NOMO-1 (cell line): ENCODE measurements at regions not wholly inside any gene's neighbourhood (a gene's known extent, or its start where the extent isn't known, plus 50 kb on each side); places are given as distances from the start of the nearest gene placed in this dataset.

Experiments used
- DNase-seq, 2 experiments: peaks; one replicate each; lab custom pipeline; 2025; ENCODE audit not compliant: unreplicated experiment in 2 of 2; lab: John Stamatoyannopoulos, UW

DNA sequence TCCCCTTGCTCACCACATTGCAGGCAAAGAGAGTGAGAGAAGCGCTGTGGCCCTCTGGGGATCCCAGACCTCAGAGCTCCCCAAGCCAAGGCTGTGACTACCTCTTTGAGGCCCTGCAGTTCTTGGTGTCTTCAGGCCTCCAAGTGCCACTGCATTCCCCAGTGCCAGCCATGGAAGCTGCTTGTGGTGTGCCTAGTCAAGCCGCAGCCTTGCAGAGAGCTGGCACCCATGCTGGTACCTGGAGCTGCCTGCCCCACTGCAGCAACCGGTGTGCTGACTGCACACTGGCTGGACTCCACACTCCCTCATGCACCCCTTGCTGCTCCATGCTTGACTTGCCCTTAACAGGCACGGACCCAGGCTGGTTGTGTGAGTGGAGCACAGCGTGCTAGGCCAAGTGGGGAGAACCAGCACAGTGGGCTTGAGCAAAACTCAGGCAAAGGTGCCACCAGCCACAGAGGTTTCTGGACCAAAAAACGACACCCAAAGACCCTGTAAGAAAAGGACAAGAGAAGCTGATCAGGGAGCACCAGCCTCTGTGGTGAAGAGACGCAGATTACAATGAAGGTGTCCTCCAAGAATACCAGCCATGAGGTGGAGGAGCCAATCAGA lies 113.5 kb upstream of the TMEM18 start:
- DNase-seq: no peak

GRCh38 chr2:790081-790480 lies 112.9 kb upstream of the TMEM18 start:
- DNase-seq: no peak

GRCh38 chr2:789529-789928 lies 112.3 kb upstream of the TMEM18 start:
- DNase-seq: no peak

DNA sequence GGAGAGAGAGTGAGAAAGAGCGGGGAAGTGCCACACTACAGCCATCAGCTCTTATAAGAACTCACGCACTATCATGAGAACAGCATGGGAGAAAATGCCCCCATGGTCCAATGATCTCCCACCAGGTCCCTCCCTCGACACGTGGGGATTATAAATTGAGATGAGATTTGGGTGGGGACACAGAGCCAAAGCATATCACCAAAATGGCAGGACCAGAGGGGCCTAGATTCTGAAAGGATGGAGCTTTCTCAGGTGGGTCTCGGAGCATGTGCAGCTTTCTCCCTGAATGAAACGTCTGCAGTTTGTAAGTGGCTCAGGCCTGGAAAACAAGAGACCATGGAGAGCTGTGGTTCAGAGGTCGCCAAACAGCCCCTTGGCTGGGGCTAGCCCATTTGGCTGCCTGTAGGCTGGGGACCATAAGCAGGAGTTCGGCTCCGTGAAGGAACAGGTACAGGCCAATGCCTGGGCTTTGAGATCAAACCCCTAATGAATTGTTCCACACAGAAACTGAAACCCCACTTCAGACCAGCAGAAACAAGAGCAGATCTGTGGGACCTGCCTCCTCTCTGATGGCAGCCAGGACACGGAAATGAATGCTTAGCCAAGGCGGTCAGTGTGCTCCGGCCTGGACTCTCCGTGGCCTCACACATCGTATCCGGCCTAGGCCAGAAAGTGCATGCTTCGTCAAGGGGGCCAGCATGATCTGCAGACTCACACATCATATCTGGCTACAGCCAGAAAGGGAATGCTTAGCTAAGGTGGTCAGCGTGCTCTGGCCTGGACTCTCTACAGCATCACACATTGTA lies 111.2 kb upstream of the TMEM18 start:
- no peak for DNase-seq

DNA sequence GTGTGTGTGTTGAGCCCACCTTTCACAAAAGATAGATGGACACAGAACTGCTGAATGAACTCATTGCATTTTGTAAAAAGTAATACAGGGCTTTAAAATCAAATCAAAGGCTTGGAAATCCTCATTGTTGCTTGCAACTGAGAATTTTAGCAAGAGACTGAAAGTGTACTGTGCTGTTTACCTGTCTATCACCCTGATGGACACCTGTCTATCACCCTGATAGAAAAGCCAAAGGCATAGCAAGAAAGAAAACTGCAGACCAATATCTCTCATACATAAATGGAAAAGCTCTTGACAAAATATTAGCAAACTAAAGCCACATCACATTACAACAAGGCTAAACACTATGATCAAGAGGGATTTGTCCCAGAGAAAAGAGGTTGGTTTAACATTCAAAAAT lies 107.5 kb upstream of the TMEM18 start:
- no peak for DNase-seq

- no peak for DNase-seq
These were observed 103.4 kb upstream of the TMEM18 start for GRCh38 chr2:780581-780980.

- no peak for DNase-seq
These were observed 102.8 kb upstream of the TMEM18 start for GRCh38 chr2:780002-780401.

GRCh38 chr2:778731-779350 lies 101.6 kb upstream of the TMEM18 start:
- no peak for DNase-seq

GRCh38 chr2:777546-777945 lies 100.3 kb upstream of the TMEM18 start:
- no peak for DNase-seq

DNA sequence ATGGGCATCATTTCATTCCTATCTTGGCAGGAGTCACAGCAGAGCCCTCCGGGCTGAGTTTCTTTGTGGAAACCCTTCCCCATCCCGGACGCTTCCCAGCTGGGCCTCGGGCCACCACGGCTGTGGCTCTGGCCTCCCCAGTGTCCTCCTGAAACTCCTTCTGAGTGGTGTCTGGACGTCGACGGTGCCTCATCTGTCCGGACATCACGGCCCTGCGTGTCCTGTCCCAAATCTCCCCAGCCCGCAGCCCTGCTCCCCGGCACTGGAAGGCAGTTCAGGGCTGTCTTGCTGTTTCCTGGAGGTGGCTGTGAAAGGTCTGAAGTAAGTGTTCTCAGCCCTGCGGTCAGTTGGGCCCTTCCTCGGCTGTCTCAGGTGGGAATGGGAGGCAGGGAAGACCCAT lies 99.8 kb upstream of the TMEM18 start:
- DNase-seq: no peak

DNA sequence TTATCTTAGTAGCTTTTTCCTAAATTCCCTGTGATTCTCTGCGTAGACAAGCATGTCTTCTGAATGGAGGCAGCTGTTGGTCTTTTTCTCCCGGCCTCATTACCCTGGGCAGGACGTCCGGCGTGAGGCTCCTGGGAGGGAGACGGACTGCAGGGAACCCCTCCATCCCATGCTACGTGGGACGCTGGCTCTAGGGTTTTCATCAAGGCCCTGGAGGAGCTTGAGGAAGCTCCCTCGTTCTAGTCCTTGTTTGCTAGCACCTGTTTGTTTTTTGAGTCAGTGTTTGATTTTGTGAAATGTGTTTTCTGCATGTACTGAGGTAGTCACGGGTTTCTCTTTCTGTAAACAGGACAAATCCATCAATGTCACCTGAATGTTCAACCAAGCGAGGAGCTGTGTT lies 99.3 kb upstream of the TMEM18 start:
- DNase-seq: no peak

- no peak for DNase-seq
These were observed 98.8 kb upstream of the TMEM18 start for GRCh38 chr2:776038-776437.

GRCh38 chr2:774436-774835 lies 97.2 kb upstream of the TMEM18 start:
- no peak for DNase-seq

DNA sequence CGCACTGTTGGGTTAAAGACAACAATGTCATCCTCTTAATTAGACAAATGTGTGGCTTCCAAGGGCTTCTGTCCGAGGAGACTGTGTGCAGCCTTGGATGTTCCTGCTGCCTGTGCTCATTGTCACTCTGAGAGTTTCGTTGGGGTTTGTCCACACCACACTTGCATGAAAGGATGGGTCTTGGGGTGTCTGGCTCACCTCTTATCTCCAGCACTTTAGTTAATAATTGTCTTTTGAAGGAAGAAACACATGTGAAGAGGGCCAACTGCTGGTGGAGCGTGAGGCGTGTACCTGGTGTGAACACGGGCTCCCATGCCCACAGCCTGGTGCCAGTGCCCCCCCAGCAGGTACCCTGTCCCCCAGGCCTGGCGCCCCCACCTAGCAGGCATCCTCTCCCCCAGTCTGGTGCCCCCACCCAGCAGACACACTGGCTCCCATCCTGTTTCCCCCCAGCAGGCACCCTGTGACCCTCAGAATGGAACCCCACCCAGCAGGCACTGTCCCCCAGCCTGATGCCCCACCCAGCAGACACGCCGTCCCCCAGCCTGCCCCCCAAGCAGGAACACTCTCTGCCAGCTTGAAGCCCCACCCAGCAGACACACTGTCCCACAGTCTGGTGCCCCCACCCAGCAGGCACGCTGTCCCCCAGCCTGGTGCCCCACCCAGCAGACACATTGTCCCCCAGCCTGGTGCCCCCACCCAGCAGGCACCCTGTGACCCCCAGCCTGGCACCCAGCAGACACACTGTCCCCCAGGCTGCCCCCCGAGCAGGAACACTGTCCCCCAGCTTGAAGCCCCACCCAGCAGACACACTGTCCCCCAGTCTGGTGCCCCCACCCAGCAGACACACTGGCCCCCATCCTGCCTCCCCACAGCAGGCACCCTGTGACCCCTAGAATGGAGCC lies 96.3 kb upstream of the TMEM18 start:
- DNase-seq: no peak

DNA sequence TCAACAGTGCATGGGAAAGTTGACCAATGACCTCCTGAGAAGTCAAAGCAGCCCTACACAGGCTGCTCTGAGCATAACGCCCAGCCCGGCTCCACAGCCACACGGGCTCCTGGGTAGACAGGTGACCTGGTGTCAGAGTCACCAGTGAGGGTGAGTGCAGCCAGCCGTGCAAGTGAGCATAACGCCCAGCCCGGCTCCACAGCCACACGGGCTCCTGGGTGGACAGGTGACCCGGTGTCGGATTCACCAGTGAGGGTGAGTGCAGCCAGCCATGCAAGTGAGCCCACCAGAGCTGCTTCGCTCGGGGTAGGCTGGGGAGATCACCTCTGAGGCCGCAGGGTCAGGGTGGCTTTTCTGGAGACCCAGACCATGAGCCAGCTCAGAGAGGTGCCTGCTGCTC lies 94.3 kb upstream of the TMEM18 start:
- no peak for DNase-seq

- DNase-seq: no peak
These were observed 93.6 kb upstream of the TMEM18 start for GRCh38 chr2:770776-771175.

- DNase-seq: no peak
These were observed 92.6 kb upstream of the TMEM18 start for GRCh38 chr2:769771-770170.

DNA sequence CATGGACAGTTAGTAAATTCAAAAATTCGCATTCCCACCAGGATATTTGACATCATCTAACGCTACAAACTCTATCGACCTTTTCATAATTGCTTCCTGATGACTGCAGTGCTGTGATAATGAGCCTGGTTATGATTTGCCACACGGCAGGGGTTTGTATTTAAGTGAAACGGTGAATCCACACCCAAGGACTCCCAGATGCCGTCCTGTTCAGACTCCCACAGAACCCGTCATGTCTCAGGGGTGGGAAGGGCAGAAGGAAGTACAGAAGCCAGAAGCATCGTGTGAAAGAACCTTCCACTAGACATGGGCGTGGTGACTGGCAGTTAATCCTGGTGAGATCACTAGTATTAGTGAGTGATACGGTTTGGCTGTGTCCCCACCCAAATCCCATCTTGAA lies 91.2 kb upstream of the TMEM18 start:
- no peak for DNase-seq

DNA sequence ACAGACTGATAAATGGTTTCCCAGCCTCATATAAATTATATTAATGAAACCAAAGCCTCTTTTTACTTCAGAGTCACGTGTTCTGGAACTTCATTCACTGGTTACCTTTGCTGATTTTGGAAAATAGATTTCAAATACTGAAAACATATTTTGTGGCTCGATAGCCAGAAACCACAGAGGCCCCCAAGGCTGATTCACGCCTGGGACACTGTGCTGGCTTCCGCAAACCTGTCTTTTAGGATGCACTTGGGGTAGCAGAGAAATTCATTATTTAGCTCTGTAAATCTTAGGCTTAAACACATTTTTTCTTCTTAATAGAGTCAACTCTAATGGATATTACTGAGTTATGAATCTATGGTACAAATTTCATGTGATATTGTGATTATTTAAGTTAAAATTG lies 90.7 kb upstream of the TMEM18 start:
- DNase-seq: no peak

GRCh38 chr2:767440-767839 lies 90.2 kb upstream of the TMEM18 start:
- DNase-seq: no peak

DNA sequence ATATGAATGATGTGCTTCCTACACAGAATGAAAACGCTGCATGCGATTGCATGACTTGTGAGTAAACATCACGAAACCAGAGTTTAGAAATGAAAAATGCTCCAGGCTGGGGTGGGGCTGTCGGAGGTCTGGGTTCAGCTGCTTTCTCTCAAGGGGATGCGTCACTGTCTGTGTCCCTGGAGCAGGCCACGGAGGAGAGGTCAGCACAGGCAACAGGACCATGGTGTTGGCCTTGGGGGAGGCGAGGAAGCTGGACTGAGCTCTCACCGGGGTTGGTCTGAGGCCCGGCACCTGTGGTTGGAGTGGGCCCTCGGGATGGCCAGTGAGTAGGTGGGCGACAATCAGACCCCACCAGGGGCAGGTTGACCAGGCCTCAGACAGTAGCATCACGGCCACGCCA lies 89.0 kb upstream of the TMEM18 start:
- DNase-seq: no peak
